Ovary (tissue), 3 donors: ENCODE measurements at regions not wholly inside any gene's neighbourhood (a gene's known extent, or its start where the extent isn't known, plus 50 kb on each side); places are given as distances from the start of the nearest gene placed in this dataset.

ENCODE experiments used
- CTCF ChIP-seq, 3 donors: fragments of 450-650 bp in 2 of 3; fragments of 200-600 bp in 1 of 3; IDR thresholded peaks; one replicate each; pipeline versions ENCODE4 v1.5.1 to v1.8.0; 2016 to 2022; ENCODE audit warnings: antibody characterized with exemption in 3 of 3, mild to moderate bottlenecking in 1 of 3
- EP300 ChIP-seq: sonication (generic); formaldehyde crosslinking; IDR thresholded peaks from one replicate; pipeline ENCODE4 v1.6.1; 2017; ENCODE audit warnings: antibody characterized with exemption
- POLR2A ChIP-seq: fragments of 450-650 bp; IDR thresholded peaks from one replicate; pipeline ENCODE4 v1.6.1; 2017; ENCODE audit warnings: antibody characterized with exemption, mild to moderate bottlenecking, moderate library complexity
- donor health status: DM: no; HTN: no; CAD: no.

DNA sequence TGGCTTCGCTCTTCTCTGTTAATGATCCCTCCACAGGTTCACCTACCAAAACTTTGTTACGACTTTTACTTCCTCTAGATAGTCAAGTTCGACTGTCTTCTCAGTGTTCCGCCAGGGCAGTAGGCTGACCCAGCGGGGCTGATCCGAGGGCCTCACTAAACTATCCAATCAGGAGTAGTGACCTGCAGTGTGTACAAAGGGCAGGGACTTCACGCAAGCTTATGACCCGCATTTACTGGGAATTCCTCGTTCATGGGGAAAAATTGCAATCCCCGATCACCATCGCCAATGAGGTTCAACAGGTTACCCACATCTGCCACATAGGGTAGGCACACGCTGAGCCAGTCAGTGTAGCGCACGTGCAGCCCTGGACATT is 771.4 kb upstream of the DEFB115 start:
- TF ChIP-seq CTCF (IDR thresholded peaks at IDR 0.05) = no peak
- TF ChIP-seq POLR2A = no peak
- TF ChIP-seq EP300 = no peak
